ENCODE measurements at regions not wholly inside any gene's neighbourhood (a gene's known extent, or its start where the extent isn't known, plus 50 kb on each side); places are given as distances from the start of the nearest gene placed in this dataset.

GRCh38 chr2:7722212-7722910, 805.1 kb downstream of the RNF144A start:
- intact Hi-C loops (cut with micrococcal nuclease): loop anchor here (10.0 kb wide), 1 partner anchor 962 kb away; the partner anchor contains the start of gene ID2
- POLR2A ChIA-PET: interaction anchor here (1.2 to 1.3 kb wide), 2 partner anchors 13 to 28 kb away, joined by 3 to 4 read pairs; no protein-coding TSS in a partner anchor
- DNase-seq: no peak
- TF ChIP-seq CTCF (IDR thresholded peaks at IDR 0.05): no peak
- no peak for ATAC-seq
- Mint-ChIP-seq H3K4me1 (ENCODE audit: low read depth) (peaks cover 38% of the 10 kb centered on the region), H3K27ac (peak overlapping the region; percentile 21), H3K36me3 (ENCODE audit: low read depth) (peaks cover 15% of the 10 kb centered on the region), H3K9me3 (peaks cover 2% of the 10 kb centered on the region), H3K4me3 (peak overlapping the region; percentile 13), H3K27me3 (no peaks in the 10 kb centered on the region)
- CTCF ChIA-PET: interaction anchor here (1.5 kb wide), 1 partner anchor 8 kb away, joined by 4 read pairs; no protein-coding TSS in a partner anchor

GRCh38 chr2:7724336-7724735, 807.1 kb downstream of the RNF144A start:
- no peak for TF ChIP-seq CTCF (IDR thresholded peaks at IDR 0.05)
- ATAC-seq (no peak), DNase-seq (no peak)
- ChIA-PET CTCF (interaction anchor here (1.4 to 5.1 kb wide), 6 partner anchors 14 to 297 kb away, joined by 3 to 29 read pairs (median 8); no protein-coding TSS in a partner anchor), POLR2A (interaction anchor here (1.2 to 5.6 kb wide), 6 partner anchors 9 to 961 kb away, joined by 3 to 37 read pairs (median 13); no protein-coding TSS in a partner anchor)
- Mint-ChIP-seq H3K9me3 (peaks cover 2% of the 10 kb centered on the region), H3K36me3 (ENCODE audit: low read depth) (peaks cover 31% of the 10 kb centered on the region), H3K4me3 (peak overlapping the region; percentile 81), H3K27ac (peak overlapping the region; percentile 90), H3K4me1 (ENCODE audit: low read depth) (peaks cover 41% of the 10 kb centered on the region), H3K27me3 (no peaks in the 10 kb centered on the region)
- intact Hi-C loops (cut with micrococcal nuclease): loop anchor here (10.0 kb wide), 1 partner anchor 960 kb away; the partner anchor contains the start of gene ID2

- no peak for TF ChIP-seq CTCF (IDR thresholded peaks at IDR 0.05)
- H3K36me3 Mint-ChIP-seq (ENCODE audit: low read depth): peaks cover 41% of the 10 kb centered on the region
- ATAC-seq (peak; percentile 72), DNase-seq (peak; percentile 46)
- POLR2A ChIA-PET: interaction anchor here (0.7 to 6.4 kb wide), 24 partner anchors 12 to 960 kb away, joined by 3 to 37 read pairs (median 5); partner anchors contain the start of gene ID2
- intact Hi-C loops (cut with micrococcal nuclease): loop anchor here (5.0 to 10.0 kb wide), 3 partner anchors 53 to 959 kb away; partner anchors contain the start of gene ID2
- CTCF ChIA-PET: interaction anchor here (0.8 to 5.1 kb wide), 11 partner anchors 13 to 298 kb away, joined by 3 to 29 read pairs (median 4); no protein-coding TSS in a partner anchor
- H3K9me3 Mint-ChIP-seq: no peaks in the 10 kb centered on the region
- H3K27me3 Mint-ChIP-seq: no peaks in the 10 kb centered on the region
- H3K4me3 Mint-ChIP-seq: peak overlapping the region; percentile 81
- H3K4me1 Mint-ChIP-seq (ENCODE audit: low read depth): peaks cover 37% of the 10 kb centered on the region
- H3K27ac Mint-ChIP-seq: peak overlapping the region; percentile 90
Observed at GRCh38 chr2:7725171-7725849, 808.1 kb downstream of the RNF144A start.

GRCh38 chr2:7725850-7726242, 808.6 kb downstream of the RNF144A start:
- H3K36me3 Mint-ChIP-seq (ENCODE audit: low read depth): peaks cover 47% of the 10 kb centered on the region
- intact Hi-C loops (cut with micrococcal nuclease): loop anchor here (5.0 to 10.0 kb wide), 3 partner anchors 54 to 959 kb away; partner anchors contain the start of gene ID2
- peak overlapping the region; percentile 90 for H3K27ac Mint-ChIP-seq
- DNase-seq (no peak), ATAC-seq (no peak)
- no peaks in the 10 kb centered on the region for H3K27me3 Mint-ChIP-seq
- POLR2A ChIA-PET: interaction anchor here (0.5 to 6.4 kb wide), 26 partner anchors 13 to 959 kb away, joined by 3 to 37 read pairs (median 5); partner anchors contain the start of gene ID2
- no peaks in the 10 kb centered on the region for H3K9me3 Mint-ChIP-seq
- CTCF ChIA-PET: interaction anchor here (0.8 to 5.1 kb wide), 11 partner anchors 13 to 299 kb away, joined by 3 to 29 read pairs (median 4); no protein-coding TSS in a partner anchor
- H3K4me3 Mint-ChIP-seq: peak overlapping the region; percentile 81
- no peak for TF ChIP-seq CTCF (IDR thresholded peaks at IDR 0.05)
- H3K4me1 Mint-ChIP-seq (ENCODE audit: low read depth): peaks cover 39% of the 10 kb centered on the region
